HG02870 (cell line): ENCODE measurements at regions not wholly inside any gene's neighbourhood (a gene's known extent, or its start where the extent isn't known, plus 50 kb on each side); places are given as distances from the start of the nearest gene placed in this dataset.
"Not testable (repeated sequence)": the region's sequence is repeated elsewhere in the genome, so short reads cannot be mapped to it uniquely, and the experiment has no call there.

ENCODE experiments used
- ATAC-seq: cut with Tn5 transposase; IDR thresholded peaks from one replicate; pipeline ENCODE4 v1.9.1; 2021; ENCODE audit warnings: mild to moderate bottlenecking, moderate library complexity; ENCODE audit not compliant: unreplicated experiment

DNA sequence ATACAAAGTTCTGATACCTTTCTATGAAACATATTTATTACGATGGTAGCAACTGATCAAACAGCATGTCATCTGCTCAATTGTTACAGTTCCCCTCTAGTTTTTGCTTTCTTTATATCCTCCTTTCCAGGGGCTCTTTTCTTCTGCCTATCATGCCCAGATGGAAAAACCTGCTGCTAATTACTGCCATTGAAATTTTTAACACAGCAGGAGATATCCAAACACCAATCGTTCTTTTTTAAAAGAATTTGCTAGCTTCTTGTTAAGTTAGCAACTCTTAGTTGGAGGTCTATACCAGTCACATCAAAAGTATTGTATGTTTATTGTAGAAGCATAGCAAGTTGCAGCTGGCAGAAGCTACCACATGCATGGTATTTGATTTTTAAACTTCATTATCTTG, 768.5 kb downstream of the NXPH1 start:
- no peak for ATAC-seq

DNA sequence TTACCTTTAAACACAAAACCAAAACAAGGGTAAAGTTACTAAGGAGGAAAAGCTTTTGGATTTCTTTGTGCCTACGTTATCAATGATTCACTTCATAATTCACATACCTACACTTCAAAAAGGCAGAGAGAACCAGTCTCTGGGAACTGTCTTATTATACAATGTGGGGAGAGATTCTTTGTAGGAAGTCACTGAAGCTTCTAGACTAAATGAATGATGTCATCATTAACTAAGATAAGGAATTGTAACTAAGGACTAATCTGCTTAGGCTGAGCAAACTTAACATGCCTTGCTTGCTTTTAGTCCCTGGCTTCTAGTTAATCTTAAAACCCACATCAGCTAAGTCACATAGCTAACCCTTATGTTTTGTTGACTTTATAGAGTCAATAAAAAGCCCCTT, 771.2 kb downstream of the NXPH1 start:
- ATAC-seq, result no peak

DNA sequence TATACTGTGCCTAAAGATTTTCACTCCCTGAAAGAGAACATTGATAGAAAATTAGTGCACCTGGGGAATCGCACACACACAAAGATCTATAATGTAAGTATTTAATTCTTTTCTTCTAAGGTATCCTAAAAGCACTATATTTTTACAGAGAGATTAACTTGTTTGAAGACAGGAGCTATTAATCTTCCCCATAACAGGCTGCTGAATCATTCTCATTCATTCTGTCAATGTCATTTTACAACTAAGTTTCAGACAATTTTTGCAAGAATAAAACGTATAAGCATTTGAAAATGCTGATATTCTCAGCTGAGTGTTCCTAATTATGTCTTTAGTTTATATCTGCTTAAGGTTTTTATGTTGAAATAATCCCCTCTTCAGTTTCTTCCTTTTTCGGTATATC, 776.7 kb downstream of the NXPH1 start:
- ATAC-seq, result no peak

DNA sequence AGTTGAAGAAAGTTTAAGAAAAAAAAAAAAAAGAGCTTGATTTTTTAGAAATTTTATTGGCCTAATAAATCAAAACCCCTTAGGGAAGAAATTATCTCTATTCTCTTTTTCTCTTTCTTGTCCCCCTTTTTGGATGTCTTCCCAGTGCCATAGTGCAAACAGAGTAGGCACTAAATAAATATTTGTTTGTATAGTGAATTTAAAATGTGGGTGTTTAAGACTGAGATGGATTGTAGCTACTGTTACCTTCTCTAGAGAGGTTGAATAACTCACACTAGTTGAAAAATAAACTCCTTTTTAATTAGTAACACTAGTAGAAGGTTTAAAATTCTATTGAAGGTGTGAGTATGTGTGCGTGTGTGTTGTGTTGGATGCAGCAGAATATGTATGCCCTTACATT, 783.8 kb downstream of the NXPH1 start:
- no peak for ATAC-seq

DNA sequence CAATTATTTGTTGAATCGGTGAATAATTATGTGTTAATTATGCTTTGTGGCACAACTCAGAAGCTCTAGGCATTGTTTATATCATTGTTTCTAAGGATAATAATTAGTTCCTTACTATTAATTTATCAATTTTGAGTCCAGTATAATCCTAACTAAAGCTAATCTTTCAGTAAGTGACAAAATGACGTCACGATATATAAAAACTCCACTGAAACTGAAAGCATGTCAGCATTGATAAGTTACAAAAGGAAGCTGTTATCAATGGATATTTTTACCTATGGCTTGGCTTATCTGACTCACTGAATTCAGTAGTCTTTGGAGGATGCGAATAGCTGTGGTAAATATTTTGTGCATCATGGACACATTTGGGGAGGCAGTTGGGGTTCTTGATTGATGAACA, 793.1 kb downstream of the NXPH1 start:
- no peak for ATAC-seq

DNA sequence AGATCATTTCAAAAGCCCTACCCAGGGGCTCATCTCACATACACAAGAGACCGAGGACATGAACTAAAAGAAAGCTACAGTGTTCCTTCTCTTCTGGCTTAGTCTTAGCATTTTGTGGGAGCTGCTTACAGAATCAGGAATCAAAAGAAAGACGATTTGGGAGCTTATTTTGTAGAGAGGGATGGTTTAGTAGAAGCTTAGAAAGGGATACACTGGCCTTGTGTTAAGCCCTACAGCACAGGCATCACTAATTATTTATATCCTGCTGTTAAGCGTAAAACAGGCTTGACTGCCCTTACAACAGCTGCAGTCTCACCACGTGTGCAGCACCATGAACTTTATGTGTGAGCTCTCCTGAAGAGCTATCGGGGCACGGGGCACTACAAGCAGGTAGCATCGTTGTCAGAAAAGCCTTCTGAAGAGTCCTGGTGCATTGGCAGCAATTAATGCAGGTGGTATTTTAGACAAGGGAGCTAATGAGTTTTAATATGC, 798.3 kb downstream of the NXPH1 start:
- ATAC-seq, result no peak

DNA sequence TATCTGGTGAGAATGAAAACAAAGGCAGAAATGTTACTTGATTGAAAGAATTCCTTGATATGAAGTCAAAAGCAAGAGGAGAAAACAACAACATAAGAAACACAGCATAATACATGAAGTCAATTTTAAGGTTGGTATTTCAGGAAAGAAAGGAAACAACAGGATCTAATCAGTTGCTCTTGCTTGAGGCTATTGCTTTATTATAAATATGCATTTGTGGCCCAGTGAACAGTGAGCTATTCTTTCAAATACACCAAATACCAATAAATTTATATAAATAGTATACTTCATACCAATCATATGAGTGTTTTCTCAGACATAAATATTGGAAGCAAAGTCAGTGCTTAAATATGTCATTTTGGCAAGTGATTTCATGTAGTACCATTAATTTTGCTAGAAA, 806.6 kb downstream of the NXPH1 start:
- no peak for ATAC-seq

DNA sequence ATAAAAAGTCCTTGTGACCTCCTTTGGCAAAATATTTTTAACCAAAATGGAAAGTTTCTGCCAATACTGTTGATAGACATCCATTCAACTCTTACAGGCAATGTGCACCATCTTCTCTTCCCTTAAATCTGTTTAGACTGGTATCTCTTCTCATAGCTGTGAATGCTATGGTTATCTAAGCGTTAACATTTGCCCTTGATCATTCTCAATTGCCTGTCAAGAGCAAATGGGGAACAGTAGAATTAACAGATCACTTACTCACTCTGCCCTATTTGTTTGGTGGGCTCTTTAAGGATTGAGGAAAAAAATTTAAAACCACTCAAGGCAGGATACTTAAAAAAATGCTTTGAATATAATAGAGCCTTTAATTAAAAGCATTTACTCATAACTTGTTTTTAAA, 808.4 kb downstream of the NXPH1 start:
- ATAC-seq, result no peak

DNA sequence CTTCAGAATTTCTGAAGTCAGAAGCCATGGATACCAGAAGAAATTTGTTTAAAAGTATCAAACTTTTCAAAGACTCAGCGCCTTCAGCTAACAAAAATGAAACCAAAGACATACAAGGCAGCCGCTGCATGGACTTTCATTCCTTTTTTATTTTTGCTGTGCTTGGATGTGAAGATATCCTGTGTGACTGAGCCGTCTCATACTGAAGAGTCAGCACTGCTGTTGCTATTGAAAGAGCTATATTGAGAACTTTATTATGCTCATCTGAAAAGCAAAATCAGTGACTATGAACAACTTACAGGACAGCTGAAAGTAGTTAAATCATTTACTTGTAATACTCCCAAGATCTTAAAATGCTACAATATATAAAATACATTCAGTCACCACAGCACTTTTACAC, 809.2 kb downstream of the NXPH1 start:
- no peak for ATAC-seq

DNA sequence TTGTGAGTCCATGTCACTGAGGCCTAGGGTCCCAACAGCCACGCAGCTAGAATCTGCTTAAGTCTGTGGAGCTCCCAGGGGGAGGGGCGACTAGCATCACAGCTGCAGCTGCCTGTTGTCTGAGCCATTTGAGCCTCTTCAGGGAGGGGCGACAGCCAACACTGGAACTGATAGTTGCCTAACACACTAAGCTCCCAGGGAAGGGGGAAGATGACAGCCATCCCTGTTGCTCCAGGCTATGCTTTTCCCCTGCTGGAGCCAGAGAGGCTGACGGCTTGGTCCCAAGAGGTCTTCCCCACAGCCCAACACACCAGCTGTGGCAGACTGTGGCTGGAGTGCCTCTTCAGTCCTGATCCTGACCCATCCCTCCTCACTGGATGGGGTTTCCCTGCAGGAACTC, 817.5 kb downstream of the NXPH1 start:
- ATAC-seq, result no peak

DNA sequence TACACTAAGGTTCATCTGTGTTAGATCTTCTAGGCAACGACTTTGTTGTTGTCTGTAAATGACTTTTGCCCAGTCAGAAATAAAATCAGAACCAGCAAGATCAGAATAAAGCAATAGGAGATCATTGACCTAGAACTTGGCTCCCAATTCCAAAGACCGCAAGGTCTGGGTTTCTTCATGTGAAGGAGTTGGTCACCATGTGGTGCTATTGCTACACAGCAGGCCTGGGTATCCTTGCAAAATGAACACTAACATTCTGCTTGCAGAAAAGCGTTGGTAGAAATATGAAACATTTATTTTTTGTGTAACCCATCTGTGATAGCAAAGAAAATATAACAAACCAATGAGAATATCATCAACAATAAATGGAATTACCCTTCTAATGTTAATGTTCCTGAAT, 831.0 kb downstream of the NXPH1 start:
- no peak for ATAC-seq

DNA sequence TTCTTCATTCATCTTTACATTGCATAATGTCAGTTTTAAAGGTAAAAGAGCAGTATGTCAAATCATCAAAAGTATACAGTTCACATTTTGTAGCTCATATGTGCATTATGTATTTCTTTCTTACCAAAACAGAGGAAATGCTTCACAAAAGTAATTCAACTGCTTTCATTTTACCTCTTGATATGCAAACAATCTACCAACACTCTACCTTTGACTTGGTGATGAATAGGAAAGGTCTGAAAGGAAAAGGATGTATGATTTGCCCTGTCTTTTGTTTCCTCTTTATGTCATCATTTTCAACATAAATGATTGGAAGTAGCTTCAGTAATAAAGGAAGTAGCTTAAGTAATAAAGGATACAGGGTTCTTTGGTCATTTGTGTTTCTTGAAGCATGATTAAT, 846.7 kb downstream of the NXPH1 start:
- no peak for ATAC-seq

DNA sequence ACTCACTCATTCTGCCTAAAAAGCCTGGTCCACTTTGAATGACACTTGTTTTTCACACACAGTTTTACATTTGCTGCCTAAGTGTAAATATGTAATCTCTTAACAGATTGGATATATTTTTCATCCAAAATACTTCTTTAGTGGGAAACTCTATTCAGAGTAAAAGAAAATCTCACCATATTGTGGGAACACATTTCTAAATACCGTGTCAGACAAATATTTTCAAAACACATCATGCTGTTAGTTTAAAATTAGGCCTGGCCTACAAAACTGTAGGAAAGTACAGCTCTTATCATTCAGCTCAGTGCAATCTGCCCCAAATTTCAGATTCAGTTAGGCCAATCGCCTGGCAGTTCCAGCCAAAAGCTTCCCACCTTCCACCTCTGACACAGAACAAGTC, 849.8 kb downstream of the NXPH1 start:
- no peak for ATAC-seq

DNA sequence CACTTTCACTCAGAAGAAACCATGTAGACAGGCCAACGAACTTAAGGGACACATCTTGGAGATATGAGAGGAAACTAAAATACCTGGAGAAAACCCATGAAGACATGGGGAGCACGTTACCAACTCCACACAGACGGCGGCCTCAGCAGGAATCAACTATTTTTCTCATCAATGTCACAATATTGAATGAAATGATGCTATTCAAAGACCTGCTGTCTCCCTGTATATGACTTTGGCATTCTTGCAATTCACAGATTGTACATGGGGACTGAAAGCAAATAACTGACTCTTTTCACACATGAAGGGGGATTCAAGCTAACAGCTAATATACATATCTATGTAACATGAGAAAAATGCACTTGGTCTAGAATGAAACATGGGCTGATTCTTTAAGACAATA, 869.0 kb downstream of the NXPH1 start:
- ATAC-seq, result no peak

DNA sequence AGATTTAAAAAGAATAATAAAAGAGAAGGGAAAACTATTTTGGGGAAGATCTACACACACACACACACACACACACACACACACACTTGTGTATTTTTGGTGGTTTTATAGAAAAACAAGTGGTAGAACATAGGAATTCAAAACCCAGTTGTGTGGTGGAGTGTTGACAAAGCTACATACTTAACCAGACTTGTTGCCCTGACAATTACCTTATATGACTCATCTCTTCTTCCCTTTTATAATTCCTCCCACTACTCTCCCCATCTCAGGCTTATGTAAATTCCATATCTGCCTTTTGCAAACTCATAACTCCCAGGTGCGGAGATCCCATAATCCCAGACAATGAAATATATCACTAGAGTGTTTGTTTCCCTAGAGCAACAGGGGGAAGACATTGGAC, 873.7 kb downstream of the NXPH1 start:
- no peak for ATAC-seq

DNA sequence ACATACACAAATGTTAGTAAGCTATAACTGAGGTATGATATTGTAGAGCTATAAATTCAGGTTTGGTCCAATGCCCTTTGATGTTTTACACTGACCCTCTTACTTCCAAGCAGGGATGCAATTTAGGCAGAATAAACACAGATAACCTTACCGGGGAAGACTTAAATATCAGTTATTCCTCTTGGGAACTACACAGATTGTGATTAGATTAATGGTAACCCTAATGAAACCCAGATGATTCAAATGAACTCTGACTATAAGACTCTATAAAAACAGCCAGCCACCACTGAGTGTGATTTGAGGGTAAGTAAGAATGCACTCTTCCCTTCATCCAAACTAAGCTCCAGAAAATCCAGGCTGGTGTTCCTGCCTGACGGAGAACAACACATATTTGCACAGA, 891.1 kb downstream of the NXPH1 start:
- no peak for ATAC-seq

DNA sequence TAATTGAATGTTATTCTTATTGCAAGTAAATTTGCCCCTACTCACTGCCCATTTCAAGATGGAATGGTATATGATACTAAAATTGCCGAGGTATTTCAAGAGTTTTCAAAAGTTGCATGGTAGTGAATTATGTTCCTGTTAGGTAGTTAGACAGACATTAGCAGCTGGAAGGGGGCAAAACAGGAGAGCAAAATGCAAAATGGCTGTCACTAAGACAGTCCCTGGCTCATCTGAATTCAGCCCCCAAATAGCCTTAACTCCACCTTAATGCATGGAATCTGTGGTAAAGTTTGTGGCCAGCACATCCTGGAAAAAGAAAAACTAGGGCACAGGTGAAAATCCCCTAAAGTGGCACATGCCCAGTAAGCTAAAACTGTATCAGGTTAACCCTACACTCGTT, 894.9 kb downstream of the NXPH1 start:
- no peak for ATAC-seq

DNA sequence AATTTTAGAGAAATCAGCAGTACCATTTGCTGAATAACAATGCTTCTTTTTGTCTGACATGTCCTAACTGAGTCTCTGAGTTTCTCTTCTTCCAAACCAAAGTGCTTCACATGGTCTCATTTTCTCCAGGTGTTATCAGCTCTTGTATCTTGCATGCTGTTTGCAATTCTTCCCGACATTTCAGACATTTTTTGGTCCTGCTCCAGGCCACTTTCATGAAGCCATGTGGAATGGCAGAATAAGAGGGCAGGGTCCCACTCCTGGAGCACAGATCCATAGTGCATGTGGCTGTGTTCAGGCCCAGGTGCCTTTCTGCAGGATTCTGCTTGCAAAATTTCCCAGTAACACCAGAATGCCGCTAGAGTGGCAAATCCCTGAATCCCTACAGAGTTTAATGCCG, 916.2 kb downstream of the NXPH1 start:
- ATAC-seq, result no peak

DNA sequence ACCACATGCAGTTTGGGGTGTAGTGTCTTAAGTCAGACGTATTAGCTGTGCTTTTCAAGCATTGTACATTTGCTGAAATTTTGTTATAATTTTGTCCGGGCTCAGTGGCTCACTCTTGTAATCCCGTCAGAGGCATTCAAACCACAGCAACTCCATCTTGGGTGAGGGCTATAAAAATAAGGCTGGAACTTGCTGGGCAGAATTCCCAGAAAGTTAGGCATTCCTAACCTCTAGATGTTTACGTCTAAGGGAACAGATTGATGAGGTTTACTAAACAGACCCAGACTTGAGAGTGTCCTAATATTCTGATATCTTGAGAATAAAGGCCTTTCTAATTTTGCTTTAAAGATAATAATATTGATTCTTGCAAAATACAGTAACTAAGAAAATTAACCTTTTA, 957.8 kb downstream of the NXPH1 start:
- ATAC-seq, result no peak

DNA sequence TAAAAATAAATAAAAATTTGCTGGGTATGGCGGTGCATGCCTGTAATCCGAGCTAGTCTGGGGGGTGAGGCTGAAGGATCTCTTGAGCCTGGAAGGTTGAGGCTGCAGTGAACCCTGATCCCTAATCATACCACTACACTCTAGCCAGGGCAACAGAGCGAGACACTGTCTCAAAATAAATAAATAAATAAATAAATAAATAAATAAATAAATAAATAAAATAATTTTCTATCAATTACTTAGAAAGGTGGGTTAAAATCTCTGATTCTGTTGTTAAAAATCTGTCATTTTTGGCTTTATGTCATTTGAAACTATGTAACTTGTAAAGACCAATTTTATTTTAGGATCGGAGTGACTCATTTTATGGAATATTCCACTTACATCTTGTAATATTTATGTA, 958.6 kb downstream of the NXPH1 start:
- no peak for ATAC-seq

DNA sequence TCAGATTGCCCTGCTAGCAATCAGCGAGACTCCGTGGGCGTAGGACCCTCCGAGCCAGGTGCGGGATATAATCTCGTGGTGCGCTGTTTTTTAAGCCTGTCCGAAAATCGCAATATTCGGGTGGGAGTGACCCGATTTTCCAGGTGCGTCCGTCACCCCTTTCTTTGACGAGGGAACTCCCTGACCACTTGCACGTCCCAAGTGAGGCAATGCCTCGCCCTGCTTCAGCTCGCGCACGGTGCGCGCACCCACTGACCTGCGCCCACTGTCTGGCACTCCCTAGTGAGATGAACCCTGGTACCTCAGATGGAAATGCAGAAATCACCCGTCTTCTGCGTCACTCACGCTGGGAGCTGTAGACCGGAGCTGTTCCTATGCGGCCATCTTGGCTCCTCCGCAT, 971.0 kb downstream of the NXPH1 start:
- not testable (repeated sequence) for ATAC-seq

DNA sequence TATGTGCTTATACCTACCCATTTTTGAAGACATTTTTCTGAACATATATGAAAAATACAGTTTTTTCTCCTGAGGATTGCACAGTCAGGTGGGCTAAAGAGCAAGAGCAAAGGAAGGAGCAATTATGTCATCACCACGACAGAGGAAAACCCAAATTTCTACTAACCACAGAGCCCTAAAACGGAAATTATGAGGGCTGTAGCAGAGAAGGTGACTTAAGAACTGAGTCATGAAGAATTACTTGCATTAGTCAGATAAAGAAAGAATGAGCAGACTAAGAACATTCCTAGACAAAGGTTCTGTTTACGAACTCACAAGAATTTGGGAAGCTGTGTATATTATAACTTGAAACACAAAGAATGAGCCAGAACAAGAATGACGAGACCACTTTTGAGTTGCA, 974.4 kb downstream of the NXPH1 start:
- no peak for ATAC-seq

DNA sequence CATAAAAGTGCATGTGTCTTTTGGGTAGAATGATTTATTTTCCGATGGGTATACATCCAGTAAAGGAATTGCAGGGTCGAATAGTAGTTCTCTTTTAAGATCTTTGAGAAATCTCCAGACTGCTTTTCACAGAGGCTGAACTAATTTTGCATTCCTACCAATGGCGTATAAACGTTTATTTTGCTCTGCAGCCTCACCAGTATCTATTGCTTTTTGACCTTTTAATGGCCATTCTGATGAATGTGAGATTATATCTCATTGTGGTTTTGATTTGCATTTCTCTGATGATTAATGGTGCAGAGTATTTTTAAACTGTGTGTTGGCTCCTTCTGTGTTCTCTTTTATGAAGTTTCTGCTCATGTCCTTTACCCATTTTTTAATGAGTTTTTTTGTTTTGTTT, 1020.1 kb downstream of the NXPH1 start:
- no peak for ATAC-seq

DNA sequence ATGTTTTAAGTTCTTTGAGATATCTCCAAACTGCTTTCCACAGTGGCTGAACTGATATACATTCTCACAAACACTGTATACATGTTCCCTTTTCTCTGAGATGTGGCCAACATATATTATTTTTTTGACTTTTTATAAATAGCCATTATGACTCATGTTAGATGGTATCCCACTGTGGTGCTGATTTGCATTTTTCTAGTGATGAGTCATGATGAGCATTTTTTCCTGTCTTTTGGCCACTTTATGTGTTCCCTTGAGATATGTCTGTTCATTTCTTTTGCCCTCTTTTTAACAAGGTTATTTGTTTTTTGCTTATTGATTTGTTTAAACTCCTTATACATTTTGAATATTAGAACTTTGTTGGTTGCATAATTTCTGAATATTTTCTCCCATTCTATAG, 1055.1 kb downstream of the NXPH1 start:
- ATAC-seq, result no peak
